NOMO-1 treated with dmso at 0.1 percent for 144 hours (cell line): ENCODE measurements at regions not wholly inside any gene's neighbourhood (a gene's known extent, or its start where the extent isn't known, plus 50 kb on each side); places are given as distances from the start of the nearest gene placed in this dataset.

ENCODE experiments used
- DNase-seq: peaks from one replicate; lab custom pipeline; 2025; ENCODE audit not compliant: unreplicated experiment; lab: John Stamatoyannopoulos, UW

DNA sequence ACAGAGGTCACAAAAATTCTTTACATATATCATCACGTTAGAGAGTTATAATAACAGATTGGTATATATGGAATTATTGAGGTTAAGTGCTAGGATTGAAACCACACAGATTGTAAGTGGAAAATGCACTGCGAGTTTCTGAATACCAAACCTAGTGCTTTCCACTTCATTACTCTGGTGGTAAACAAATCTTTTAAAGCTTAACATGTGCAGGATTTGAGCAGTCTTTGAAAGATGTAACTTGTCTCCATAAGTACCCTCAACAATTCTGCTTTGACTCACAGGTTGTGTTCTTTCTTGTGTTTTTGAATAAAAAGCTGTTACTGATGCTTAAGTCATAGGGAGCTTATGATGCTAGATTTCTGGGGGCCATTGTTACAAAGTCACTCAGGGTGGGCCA is 314.7 kb upstream of the DACH1 start:
- no peak for DNase-seq

DNA sequence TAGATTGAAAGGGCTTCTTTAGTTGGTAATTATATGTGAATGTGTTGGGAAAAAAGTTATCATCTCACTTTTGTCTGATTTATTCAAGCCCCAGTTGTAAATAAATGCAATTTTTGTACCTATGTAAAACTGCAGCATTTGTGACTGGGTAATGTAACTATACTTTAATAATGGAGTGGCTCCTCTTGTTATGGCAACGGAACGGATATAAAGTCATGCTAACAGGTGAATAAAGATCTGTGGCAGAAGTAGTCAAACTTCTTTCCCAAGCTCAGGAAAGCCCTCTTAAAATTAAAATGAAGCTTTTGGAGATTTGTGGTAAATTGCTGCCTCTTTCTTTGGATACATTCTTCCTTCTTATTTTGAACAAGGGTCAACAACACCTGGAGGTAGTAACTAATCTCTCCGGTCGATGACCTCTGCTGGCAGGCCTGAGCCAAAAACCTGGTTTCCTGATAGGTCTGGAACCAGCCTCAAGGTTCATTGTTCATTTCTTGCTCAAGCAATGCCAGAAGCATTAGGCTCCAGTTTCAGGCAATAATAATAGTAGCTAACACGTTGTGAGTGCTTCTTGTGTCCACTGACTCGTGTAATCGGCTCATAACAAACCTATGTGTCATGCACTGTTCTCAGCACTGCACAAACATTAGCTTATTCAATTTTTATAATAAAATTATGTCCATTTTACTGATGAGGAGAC is 313.4 kb upstream of the DACH1 start:
- no peak for DNase-seq

DNA sequence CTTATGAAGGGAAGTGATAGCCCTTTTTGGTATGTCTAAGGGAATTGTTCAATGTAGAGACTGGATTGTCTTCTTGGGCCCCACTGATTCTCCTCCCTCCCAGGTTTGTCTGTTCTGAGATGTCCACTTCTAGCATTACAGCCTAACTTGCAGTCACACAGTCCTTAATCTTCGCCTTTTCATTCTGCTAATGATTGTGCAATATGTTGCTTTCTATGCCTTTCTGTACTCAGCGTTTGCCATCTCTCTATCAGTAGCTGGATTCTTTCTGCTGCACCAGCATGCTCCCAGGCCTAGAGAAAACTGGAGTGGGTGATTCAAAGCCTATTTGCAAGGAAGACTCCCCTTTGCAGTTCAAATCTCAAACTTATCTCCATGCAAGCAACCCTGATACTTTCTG is 307.5 kb upstream of the DACH1 start:
- DNase-seq: no peak

DNA sequence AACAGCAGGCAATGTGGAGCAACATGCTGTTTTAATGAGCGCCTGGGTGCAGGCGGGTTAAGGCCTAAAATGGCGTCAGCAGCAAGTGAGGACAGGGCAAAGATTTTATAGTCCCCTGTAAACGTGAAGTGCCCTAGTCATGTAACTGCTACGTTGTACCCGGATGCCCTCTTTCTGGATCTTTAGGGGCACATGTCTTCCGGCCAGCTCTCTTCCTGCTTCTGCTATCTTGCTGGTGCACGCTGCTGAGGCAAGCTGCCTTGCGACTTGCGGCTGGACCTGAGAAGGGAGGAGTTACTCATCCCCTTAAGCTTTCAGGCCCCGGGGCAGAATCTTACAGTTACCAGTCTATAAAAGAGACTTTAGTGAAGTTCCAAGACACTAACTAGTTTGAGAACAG is 303.6 kb upstream of the DACH1 start:
- no peak for DNase-seq

DNA sequence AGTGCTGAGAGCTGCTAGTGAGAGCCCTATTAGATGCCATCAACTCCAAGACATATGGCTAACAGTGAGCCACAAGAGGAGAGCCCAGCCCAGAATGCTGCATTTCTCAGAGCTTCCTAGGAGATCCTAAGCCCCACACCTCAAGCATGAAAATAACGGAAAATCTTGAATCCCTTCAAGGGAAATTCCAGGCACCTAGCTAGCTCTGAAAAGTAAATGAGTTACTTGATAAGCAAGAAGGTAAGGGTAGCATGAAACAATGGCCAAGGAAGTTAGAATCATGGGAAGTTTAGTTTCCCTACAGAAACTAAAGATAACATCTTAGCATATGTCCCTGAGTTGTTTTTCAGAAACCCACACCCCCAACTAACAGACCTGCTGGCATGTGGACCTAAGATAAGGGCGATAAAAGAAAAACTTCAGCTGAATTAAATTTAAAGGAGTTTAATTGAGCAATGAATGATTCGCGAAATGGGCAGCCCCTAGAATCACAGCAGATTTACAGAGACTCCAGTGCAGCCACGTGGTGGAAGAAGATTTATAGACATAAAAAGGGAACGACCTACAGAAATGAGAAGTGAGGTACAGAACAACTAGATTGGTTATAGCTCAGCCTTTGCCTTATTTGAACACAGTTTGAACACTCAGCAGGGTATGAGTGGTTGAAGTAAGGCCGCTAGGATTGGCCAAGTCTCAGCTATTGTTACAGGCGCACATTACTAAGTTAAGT is 301.3 kb upstream of the DACH1 start:
- peak; percentile 47 for DNase-seq

DNA sequence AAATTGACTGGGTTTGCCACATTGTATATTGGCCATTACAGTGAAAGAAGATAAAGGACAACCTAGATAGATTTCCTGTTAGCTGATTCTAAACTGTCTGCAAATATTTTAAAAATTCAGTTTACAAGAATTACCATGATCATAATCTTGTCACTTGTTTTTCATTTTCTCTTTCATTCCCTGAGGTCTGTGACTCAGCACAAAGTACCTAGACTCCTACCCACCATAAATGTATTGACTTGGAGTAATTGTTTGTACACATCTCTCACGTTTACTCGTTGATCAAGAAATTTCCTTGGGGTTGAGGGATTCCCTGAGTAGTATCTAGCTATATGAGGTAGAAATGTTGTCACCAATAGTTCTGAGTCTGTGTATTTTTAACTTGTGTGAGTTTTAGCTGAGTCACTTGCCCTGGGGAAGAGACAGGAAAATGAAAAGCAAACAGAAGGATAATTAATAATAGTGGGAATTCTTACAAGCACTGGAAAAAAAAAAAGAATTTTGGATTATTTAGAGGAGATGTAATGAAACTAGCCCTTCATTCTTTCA is 299.2 kb upstream of the DACH1 start:
- DNase-seq: no peak

DNA sequence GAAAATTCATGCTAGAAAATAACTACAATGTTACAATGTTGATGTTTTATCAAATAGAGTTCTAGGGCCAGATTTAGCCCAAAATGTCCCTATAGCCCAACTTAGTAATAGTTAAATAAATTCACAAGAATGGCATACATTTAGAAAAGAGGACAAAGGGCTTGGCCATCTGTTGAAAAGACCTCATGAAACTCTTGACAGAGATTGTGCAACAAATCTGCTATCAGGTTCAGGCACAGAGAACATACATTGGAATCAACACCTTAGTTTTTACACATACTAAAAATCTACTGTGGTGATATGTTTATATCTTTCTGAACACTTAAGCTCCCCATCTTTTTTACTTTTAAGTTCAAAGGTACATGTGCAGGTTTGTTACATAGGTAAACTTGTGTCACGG is 298.3 kb upstream of the DACH1 start:
- DNase-seq: no peak

DNA sequence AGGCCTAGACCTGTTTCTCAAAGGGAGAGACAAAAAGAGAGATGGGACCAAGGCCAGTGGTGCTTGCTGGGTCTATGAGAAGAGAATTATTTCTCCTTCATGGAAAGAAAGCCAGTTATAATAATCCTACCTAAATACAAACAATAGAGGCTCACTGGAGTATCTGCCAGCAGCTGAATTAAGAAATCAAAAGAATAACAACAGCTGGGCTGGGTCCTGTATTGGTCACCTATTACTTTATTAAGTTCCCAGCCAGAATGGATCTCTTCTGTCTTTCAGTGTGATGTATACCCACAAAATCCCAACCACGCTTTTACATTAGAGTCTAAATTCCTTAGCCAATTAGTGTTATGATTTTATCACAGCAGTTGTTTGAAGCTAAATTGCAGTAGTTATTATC is 297.8 kb upstream of the DACH1 start:
- DNase-seq: no peak

DNA sequence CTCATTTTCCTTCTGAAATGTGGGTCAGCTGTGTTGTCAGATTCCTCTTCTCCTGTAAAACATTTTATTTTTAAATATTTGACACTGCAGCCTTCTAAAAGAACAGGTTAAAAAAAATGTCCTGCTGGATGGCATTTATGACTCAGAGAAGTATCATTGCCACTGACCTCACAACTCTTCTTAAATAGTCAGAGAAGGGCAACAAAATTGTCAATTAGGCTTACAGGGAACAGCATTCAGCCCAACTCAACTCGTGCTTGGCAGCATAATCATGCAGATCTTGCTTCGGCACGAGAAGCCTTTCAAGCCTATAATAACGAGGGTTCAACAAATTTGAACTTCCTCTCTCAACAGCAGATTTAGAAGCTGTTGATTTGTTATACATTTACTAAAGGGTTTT is 296.7 kb upstream of the DACH1 start:
- no peak for DNase-seq

DNA sequence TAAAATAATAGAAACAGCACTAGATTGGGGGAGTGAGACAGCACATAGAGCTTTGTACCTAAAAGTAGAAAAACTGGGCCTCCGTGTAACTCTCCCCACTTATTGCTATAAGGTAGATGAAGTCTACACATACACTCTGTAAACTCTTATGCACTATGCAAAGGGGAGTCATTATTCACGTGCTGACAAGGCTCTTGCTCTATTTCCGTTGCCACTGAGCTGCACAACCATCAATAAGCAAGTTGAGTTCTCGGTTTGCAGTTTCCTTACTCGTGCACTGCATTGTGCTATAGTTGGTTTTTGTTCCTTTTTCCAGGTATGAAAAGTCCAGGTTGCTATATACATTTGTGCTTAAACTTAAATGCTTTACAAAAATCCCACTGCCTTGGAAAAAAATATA is 294.0 kb upstream of the DACH1 start:
- DNase-seq: no peak

DNA sequence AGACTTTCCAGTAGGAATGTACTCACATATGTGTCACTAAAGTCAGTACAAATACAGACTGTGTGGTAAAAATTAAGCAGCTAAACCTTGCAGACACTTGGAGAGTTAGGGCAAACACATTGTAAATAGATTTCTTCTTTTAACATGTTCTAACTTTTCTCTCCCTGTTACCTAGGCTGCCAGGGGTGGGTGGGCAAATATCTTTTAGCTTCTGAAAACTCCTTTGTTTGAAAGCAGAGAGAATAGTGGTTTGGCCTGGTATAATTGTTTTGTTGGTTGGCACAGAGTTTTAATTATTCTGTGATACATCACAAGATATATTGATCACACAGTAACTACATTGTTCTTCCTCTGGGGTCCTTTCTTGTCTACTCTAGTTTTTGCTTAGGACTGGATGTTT is 289.8 kb upstream of the DACH1 start:
- no peak for DNase-seq

DNA sequence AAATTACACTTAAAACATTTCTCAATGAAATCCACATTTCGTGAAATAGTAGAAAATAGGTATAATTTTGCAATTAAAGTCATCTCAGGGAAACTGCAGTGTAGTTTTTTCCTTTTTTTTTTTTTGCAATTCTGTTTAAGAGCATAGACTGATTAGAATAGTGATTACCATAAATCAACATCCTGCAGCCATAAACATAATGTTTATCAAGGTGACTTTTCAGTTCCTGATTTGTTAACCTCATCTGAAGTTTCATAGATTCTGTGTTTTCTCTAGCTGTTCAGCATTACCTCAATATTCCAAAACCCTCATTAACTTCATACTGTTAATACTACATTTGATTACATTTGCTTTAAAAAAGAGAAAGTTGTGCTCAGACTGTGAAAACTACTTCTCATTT is 286.3 kb upstream of the DACH1 start:
- no peak for DNase-seq

DNA sequence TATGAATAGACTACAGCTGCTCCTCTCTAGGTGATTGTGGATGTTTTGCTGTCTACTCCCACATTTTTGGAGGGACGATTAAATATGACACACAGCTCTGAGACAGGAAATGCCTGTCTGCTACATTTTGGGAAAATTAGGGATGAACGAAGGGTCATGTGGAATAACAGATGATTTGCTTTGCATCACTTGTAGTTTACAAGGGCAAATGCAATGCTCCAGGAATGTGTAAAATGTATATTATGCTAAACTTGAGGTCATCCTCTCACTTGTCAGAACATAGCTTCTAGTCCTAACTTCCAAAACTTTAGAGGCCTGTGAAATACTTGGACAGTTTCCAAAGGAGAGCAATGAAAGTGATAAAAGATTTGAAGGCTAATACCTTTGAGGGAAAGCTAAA is 284.2 kb upstream of the DACH1 start:
- DNase-seq: no peak

DNA sequence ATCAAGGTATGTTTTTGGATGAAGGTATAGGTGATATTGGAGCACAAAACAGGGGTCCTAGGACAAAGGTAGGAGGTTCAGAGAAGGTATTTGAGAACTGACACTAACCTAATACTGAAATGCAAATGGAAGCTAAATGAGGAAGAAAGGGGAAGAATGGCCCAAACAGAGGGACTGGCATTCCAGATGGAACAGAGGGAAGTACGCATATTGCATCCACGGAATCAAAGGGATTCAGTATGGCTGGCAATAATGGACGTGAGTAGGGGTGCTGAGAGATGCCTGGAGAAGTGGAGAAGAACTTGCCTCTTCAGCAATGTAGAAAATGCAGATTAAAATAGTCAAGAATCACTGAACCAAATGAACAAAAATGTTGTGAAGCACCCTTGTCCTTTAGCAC is 283.5 kb upstream of the DACH1 start:
- DNase-seq: no peak

DNA sequence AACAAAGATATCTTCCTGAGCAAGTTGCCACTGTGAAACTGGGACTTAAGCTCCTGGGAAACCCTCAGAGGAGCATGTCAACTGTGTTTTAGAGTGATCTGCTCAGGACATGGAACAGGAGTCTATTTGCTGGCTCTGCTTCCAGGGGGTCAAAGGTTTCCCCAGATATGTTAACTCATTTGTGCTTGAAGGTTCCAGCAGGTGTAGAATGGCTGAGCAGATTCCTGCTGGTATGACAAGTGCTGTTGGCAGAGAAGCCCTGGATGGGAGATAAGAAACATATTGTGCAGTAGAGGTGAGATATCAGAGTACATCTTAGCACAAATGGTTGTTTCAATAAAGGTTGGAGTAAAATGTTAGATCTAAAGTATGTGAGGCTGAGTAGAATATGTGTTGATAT is 282.7 kb upstream of the DACH1 start:
- DNase-seq: no peak

DNA sequence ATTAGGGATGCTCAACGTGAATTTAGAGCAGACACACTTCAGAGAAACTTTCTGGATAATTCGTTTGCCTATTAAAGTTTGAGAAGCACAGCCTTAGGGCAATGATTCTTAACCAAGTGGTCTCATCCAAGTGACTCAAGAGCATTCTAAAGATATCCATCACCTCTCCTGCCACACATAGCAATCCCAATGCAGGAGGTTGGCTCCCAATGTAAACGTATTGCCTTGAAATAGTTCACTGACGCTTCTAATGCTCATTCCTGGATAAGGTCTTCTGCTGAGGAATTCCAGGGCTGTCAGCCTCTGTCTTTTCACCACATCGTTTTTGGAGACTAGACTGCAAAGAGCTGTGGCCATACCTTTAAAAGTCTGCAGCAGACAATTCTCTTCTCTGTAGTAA is 279.8 kb upstream of the DACH1 start:
- DNase-seq: no peak

DNA sequence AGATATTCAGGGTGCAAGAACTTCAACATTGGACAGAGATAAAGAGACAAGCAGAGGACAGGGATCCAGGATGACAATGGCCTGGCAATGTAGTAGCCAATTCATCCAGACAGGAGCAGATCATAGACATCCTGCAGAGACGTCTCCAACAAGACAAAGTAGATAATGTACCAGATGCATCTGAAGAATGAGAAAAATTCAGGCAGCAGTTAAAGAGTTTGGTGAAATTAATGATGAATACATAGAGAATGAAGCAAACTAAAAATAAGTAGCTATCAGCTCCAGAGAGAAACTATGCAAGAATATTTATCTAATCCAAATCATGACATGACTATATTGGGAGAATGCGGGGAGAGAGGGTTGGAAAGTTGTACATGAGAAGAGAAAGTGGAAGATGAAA is 278.4 kb upstream of the DACH1 start:
- DNase-seq: no peak

DNA sequence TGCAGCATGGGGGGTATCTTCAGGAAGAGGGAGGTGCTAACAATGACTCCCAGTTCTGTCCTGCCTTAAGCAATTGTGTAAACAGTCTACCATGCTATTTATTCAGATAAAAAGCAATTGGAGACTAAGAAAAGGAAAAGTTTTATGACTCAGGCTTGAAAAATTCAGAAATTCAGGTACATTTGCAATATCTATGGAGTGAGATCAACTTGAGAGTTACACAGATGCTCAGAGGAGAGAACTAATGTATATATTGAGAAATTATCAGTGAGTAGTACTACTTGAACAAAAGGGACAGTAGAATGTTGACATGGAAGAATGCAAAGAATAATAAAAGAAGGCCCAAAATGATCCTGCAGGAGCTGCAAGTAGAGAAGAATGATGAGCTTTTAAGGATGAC is 277.6 kb upstream of the DACH1 start:
- no peak for DNase-seq

DNA sequence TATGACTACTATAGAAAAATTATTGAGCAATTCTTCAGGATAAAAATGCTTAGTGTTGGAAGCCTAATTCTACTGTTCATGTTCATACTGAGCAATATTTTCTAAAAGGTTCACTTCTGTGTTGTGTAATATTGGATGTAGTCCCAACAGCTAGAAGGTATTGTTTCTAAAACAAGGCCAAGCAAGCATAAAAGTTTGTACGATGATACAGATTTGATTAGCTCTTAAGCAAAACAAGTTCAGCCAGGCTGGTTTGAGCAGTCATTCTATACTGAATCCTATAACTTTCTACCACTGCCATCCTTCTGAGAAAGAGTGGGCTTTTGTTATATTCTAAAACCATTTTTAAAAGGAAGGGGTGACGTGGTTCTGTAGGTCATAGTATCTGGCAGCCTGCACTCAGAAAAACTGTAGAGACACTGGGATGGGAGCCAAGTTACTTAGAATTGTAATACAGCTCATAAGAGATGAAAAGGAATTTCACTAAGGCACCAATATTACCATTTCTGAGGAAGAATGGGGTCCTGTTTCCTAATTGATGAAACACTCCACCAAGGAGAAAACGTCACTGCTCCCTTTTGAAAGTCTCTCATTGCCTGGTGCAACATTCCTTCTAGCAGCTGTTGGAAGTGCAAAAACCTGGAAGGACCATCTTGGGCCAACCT is 275.0 kb upstream of the DACH1 start:
- no peak for DNase-seq

DNA sequence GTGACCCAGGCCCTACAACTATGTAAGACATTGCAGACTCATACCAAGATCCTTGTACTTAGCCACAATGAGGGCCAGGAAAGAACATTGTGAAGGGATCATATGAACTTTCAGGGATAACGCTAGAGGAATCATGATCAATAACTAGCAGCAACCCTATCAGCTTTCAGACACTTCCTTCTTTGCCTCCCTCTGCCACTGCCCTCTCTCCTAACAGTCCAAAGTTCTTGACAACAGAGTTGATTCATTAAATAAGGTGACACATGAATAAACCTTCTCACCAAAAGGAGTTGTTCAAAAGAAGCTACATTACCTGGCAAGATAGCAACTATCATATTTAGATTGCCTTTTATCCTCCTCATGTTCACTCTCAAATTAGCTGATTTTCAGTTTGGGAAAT is 272.2 kb upstream of the DACH1 start:
- DNase-seq: no peak

DNA sequence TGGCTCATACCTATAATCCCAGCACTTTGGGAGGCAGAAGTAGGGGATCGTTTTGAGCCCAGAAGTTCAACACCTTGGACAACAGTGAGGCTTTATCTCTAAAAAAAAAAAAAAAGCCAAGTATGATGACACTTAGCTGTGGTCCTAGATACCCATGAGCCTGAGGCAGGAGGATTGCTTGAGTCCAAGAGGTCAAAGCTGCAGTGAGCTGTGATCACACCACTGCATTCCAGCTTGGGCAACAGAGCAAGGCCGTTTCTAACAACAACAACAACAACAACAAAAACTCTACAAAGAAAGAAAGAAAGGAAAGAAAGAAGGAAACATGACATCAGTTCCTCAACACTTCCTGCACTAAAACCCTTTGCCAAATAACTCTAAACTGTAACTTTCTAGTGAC is 265.1 kb upstream of the DACH1 start:
- DNase-seq: no peak

DNA sequence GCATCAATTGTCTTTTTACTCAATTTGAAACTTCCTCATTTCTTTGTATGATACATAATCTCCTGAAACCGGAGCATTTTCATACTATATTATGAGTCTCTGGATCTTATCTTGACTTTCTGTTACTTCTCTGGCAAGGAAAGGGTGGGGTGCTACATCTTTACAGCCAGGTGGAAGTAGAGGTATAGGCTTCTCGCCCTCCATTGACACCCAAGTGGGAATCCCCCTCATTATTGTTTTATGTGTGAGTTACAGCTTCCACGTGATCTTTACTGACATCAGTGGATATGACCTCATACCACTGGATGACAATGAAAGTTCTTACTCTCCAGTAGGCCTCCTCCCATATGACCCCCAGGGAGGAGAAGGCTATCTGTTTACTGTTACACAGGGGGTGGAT is 262.1 kb upstream of the DACH1 start:
- DNase-seq: no peak
